Upper lobe of left lung (tissue), 6 donors: ENCODE measurements at regions not wholly inside any gene's neighbourhood (a gene's known extent, or its start where the extent isn't known, plus 50 kb on each side); places are given as distances from the start of the nearest gene placed in this dataset.

Experiments
- ATAC-seq, 2 donors: fragments of 200-7000 bp; cut with Tn5 transposase; one replicate each; pipeline ENCODE4 v1.9.1; 2022; ENCODE audit warnings: mild to moderate bottlenecking in 2 of 2, moderate library complexity in 2 of 2; ENCODE audit not compliant: low FRiP score in 2 of 2
- DNase-seq, 2 donors: peaks; one replicate each; pipeline ENCODE4 v3.0.0-alpha.2; 2019 to 2020
- H3K27ac ChIP-seq, 4 donors: fragments of 200-600 bp; sonication (generic); one replicate each; pipeline ENCODE4 v1.5.1; 2016 to 2019
- H3K27me3 ChIP-seq, 4 donors: fragments of 200-600 bp; sonication (generic); one replicate each; pipeline ENCODE4 v1.5.1; 2017 to 2019
- H3K36me3 ChIP-seq, 4 donors: fragments of 200-600 bp; sonication (generic); one replicate each; pipeline ENCODE4 v1.5.1; 2016 to 2019
- H3K4me1 ChIP-seq, 4 donors: fragments of 200-600 bp; sonication (generic); one replicate each; pipeline ENCODE4 v1.5.1; 2018 to 2019
- H3K4me3 ChIP-seq, 4 donors: fragments of 200-600 bp; sonication (generic); one replicate each; pipeline ENCODE4 v1.5.1; 2017 to 2019; ENCODE audit warnings: mild to moderate bottlenecking in 2 of 4, moderate library complexity in 1 of 4
- H3K9me3 ChIP-seq, 4 donors: fragments of 200-600 bp; sonication (generic); one replicate each; pipeline ENCODE4 v1.5.1; 2018 to 2019
- CTCF ChIP-seq, 6 experiments: fragments of 450-650 bp in 4 of 6; fragments of 200-600 bp in 2 of 6; sonication (generic) in 2 of 6; IDR thresholded peaks; one replicate each; pipeline ENCODE4 v1.5.1; 2016 to 2019; ENCODE audit warnings: antibody characterized with exemption in 6 of 6
- EP300 ChIP-seq, 4 donors: sonication (generic); formaldehyde crosslinking; IDR thresholded peaks; one replicate each; pipeline ENCODE4 v1.5.1; 2017; ENCODE audit warnings: antibody characterized with exemption in 4 of 4, control low read depth in 2 of 4
- POLR2A ChIP-seq, 4 donors: fragments of 450-650 bp; IDR thresholded peaks; one replicate each; pipeline ENCODE4 v1.5.1; 2016 to 2017; ENCODE audit warnings: antibody characterized with exemption in 4 of 4, mild to moderate bottlenecking in 2 of 4
- POLR2AphosphoS5 ChIP-seq, 2 donors: sonication (generic); formaldehyde crosslinking; IDR thresholded peaks; one replicate each; pipeline ENCODE4 v1.5.1; 2017; ENCODE audit warnings: antibody characterized with exemption in 2 of 2
- WGBS, 2 donors: methylation state at CpG; one replicate each; pipeline ENCODE4 v1.1.5; 2017 to 2018; 5-methylcytosine and 5-hydroxymethylcytosine counted together
- donor health status: DM: no; HTN: no; CAD: no; lungs with moderate emphysema.
- donor health status: DM: no; HTN: yes; CAD: no; lungs with severe emphysema.

- H3K36me3 ChIP-seq = no peaks in the 10 kb centered on the region
- no peaks in the 10 kb centered on the region for H3K27me3 ChIP-seq
- 39 to 61% methylated on average over 5 to 6 of the region's 6 CpGs for WGBS, 2 donors
- ATAC-seq (no peak), DNase-seq (no peak)
- H3K9me3 ChIP-seq = no peaks in the 10 kb centered on the region
- H3K4me3 ChIP-seq = no peak overlapping the region
- no peak for TF ChIP-seq POLR2A (IDR thresholded peaks at IDR 0.05)
- TF ChIP-seq CTCF (IDR thresholded peaks at IDR 0.05) = no peak
- no peak for TF ChIP-seq EP300 (IDR thresholded peaks at IDR 0.05)
- TF ChIP-seq POLR2AphosphoS5 (IDR thresholded peaks at IDR 0.05) = no peak
- no peak overlapping the region for H3K27ac ChIP-seq
- H3K4me1 ChIP-seq = no peaks in the 10 kb centered on the region
These were observed 259.5 kb upstream of the NPY start for GRCh38 chr7:24024276-24025068.

GRCh38 chr7:24025094-24025493 lies 258.9 kb upstream of the NPY start:
- Histone ChIP-seq H3K36me3 (no peaks in the 10 kb centered on the region), H3K4me1 (no peaks in the 10 kb centered on the region), H3K9me3 (no peaks in the 10 kb centered on the region), H3K27ac (no peak overlapping the region), H3K27me3 (no peaks in the 10 kb centered on the region), H3K4me3 (no peak overlapping the region)
- no peak for DNase-seq
- WGBS, 2 donors = 23 to 49% methylated on average over 2 of the region's 2 CpGs
- TF ChIP-seq EP300 (IDR thresholded peaks at IDR 0.05) = no peak
- no peak for TF ChIP-seq CTCF (IDR thresholded peaks at IDR 0.05)
- TF ChIP-seq POLR2A (IDR thresholded peaks at IDR 0.05) = no peak
- no peak for TF ChIP-seq POLR2AphosphoS5 (IDR thresholded peaks at IDR 0.05)
- ATAC-seq = no peak

- no peaks in the 10 kb centered on the region for H3K9me3 ChIP-seq
- no peaks in the 10 kb centered on the region for H3K36me3 ChIP-seq
- H3K27me3 ChIP-seq = no peaks in the 10 kb centered on the region
- DNase-seq (no peak), ATAC-seq (no peak)
- H3K4me1 ChIP-seq = no peaks in the 10 kb centered on the region
- TF ChIP-seq POLR2AphosphoS5 (IDR thresholded peaks at IDR 0.05) (no peak), EP300 (IDR thresholded peaks at IDR 0.05) (no peak), POLR2A (IDR thresholded peaks at IDR 0.05) (no peak), CTCF (IDR thresholded peaks at IDR 0.05) (no peak)
- 71 to 81% methylated on average over 3 of the region's 3 CpGs for WGBS, 2 donors
- no peak overlapping the region for H3K4me3 ChIP-seq
- H3K27ac ChIP-seq = no peak overlapping the region
These were observed 258.2 kb upstream of the NPY start for GRCh38 chr7:24025765-24026164.

GRCh38 chr7:24026351-24026750 lies 257.6 kb upstream of the NPY start:
- H3K36me3 ChIP-seq = no peaks in the 10 kb centered on the region
- H3K9me3 ChIP-seq = no peaks in the 10 kb centered on the region
- no peak for ATAC-seq
- TF ChIP-seq POLR2A (IDR thresholded peaks at IDR 0.05) (no peak), CTCF (IDR thresholded peaks at IDR 0.05) (no peak), EP300 (IDR thresholded peaks at IDR 0.05) (no peak), POLR2AphosphoS5 (IDR thresholded peaks at IDR 0.05) (no peak)
- H3K27me3 ChIP-seq = no peaks in the 10 kb centered on the region
- H3K27ac ChIP-seq = no peak overlapping the region
- no peak for DNase-seq
- H3K4me1 ChIP-seq = no peaks in the 10 kb centered on the region
- no peak overlapping the region for H3K4me3 ChIP-seq

- no peaks in the 10 kb centered on the region for H3K36me3 ChIP-seq
- no peaks in the 10 kb centered on the region for H3K27me3 ChIP-seq
- ATAC-seq (no peak), DNase-seq (no peak)
- H3K4me1 ChIP-seq = no peaks in the 10 kb centered on the region
- no peak for TF ChIP-seq POLR2AphosphoS5 (IDR thresholded peaks at IDR 0.05)
- TF ChIP-seq EP300 (IDR thresholded peaks at IDR 0.05) = no peak
- TF ChIP-seq POLR2A (IDR thresholded peaks at IDR 0.05) = no peak
- no peak for TF ChIP-seq CTCF (IDR thresholded peaks at IDR 0.05)
- H3K9me3 ChIP-seq = no peaks in the 10 kb centered on the region
- WGBS, 2 donors = 79 to 83% methylated on average over 1 of the region's 1 CpG
- no peak overlapping the region for H3K4me3 ChIP-seq
- H3K27ac ChIP-seq = no peak overlapping the region
These were observed 254.9 kb upstream of the NPY start for GRCh38 chr7:24029068-24029467.
